ENCODE measurements at regions not wholly inside any gene's neighbourhood (a gene's known extent, or its start where the extent isn't known, plus 50 kb on each side); places are given as distances from the start of the nearest gene placed in this dataset.

DNA sequence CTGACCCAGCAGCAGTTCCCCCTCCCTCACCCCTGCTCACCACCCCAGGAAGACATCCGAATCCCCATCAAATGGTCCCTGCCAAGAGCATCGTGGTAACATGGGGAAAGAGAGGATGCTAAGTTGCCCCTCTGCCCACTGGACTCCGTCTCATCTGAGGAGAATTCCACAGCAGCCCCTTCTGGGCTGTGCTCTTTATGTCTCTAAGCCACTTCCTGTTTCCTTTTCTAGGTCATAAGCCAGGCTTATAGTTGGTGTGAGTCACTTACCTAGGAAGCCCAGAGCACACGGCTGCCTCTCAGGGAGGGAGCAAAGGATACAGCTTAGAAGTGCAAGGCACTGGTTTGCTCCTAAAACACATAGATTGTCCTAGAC, 76.0 kb downstream of the VCPKMT start:
- H3K4me3 ChIP-seq (ENCODE audit: low read depth, low read length), result no peak overlapping the region

DNA sequence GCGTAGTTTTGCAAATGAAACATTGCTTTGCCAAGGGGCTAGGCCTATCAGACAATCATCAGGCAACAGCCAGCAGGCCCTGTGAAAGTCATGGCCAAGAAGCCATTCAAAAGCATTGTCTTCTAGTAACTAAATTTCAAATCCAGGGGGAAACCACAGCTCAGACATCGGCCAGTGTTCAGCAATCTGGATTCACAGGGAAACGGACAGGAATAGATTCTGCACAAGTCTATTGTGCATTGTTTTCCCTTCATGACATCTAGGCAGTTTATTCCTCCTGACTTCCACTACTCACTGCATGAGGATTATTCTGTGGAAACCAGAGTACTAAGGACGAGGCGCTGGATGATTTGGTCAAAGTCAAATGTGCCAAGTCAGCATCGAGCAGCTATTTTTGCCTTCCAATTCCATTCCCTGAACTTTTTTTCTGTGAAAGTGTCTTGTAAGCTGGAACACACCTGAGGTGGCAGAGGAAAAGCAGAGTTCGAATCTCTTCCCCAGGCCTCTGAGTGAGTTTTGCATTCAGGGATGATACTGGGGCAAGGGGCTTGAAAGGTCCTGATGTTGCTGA, 75.4 kb downstream of the VCPKMT start:
- no peak overlapping the region for H3K4me3 ChIP-seq (ENCODE audit: low read depth, low read length)
- TF ChIP-seq, protein P1, sequence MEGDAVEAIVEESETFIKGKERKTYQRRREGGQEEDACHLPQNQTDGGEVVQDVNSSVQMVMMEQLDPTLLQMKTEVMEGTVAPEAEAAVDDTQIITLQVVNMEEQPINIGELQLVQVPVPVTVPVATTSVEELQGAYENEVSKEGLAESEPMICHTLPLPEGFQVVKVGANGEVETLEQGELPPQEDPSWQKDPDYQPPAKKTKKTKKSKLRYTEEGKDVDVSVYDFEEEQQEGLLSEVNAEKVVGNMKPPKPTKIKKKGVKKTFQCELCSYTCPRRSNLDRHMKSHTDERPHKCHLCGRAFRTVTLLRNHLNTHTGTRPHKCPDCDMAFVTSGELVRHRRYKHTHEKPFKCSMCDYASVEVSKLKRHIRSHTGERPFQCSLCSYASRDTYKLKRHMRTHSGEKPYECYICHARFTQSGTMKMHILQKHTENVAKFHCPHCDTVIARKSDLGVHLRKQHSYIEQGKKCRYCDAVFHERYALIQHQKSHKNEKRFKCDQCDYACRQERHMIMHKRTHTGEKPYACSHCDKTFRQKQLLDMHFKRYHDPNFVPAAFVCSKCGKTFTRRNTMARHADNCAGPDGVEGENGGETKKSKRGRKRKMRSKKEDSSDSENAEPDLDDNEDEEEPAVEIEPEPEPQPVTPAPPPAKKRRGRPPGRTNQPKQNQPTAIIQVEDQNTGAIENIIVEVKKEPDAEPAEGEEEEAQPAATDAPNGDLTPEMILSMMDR (IDR thresholded peaks at IDR 0.05; ENCODE audit: low read depth, low read length), result no peak

More for the DNA sequence above, 76.0 kb downstream of the VCPKMT start:
- TF ChIP-seq, protein P1 (IDR thresholded peaks at IDR 0.05; ENCODE audit: low read depth, low read length), result no peak

DNA sequence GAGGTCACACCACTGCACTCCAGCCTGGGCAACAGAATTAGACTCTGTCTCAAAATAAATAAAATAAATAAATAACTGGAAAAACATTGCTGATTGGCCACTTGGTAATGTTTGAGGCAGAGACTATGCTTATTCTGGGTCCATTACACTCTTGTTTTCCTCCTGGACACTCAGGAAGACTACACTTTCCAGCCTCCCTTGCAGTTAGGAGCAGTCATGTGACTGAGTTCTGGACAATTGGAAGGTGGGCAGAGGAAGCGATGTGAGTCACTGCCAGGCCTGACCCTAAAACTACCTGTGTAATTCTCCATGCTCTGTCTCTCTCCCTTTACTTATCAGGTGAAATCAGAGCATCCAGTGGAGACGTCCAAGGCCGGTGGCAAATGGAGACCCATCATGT, 74.4 kb downstream of the VCPKMT start:
- TF ChIP-seq, protein P1 (IDR thresholded peaks at IDR 0.05; ENCODE audit: low read depth, low read length), result no peak
- H3K4me3 ChIP-seq (ENCODE audit: low read depth, low read length), result no peak overlapping the region

DNA sequence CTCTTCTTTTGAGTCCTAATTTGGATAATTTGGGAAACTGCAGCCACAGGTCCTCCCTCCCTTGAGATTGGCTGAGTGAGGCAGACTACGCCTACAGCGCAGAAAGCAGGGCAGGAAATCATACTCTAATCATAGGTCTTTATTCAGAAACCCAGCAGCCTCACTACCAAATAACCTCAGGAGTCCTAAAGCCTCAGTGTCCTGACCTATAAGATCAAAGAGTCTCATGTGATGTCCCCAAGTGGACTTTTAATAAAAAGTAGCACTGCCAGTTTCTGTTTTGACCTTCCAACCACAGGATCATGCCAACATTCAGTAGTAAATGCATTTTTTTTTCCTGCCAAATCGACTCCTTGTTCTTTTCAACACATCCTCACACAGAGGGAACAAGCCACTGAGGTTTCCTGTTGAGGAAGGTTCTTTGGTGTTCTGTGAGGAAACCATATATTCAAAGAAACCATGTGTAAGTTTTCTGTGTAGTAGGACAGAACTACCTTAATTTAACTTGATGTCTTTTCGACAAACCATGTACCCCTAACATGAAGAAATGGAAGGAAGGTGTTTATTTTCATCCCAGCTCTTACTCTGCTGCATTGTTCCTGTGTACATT, 72.2 kb downstream of the VCPKMT start:
- TF ChIP-seq, protein P1 (IDR thresholded peaks at IDR 0.05; ENCODE audit: low read depth, low read length), result no peak
- no peak overlapping the region for H3K4me3 ChIP-seq (ENCODE audit: low read depth, low read length)

DNA sequence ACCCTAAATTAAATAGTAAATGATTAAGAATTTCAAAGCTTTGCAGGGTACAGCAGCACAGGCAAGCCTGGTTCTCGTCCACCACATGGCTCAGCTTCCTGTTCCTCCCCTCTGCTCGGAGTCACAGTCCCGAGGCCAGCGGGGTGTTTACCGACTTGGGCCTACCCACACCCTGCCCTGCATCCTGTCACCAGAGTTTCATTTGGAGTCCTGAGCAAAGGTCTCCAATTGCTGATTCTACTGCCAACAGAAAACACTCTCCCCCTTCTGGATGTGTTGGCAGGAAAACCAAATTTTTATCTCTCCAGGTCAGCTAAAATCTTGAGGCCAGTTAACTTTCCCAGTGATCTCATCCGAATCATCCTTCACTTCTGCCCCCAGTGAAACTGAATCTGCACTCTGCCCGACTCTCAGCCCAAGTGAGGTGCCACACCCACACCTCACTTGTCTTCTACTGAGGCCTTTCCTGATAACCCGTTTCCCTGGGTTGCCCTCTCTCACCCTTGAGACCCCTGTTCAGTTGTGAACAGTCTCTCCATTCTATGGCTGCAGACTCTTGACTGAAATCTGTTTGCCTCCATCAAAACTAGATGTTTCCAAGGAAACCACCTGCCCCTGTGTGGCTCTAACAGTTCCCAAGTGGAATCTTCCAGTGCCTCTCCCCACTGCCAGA, 71.2 kb downstream of the VCPKMT start:
- TF ChIP-seq, protein P1 (IDR thresholded peaks at IDR 0.05; ENCODE audit: low read depth, low read length), result no peak
- H3K4me3 ChIP-seq (ENCODE audit: low read depth, low read length), result no peak overlapping the region

DNA sequence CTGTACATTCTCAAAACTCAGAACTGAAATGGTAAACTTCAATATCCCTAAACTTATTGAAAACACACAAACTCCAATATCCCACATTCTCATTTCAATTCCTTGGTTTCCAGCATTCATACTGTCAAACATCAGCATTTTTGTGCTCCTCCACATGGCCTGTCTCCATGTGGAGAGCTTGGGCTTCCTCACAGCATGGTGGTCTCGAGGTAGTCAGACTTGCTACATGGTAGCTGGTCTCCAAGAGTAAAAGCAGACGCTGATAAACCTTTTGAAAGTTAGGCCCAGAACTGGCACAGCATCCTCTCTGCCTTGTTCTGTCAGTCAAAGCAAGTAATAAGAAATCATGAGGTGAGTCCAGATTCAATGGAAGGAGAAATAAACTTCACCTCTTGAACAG, 70.5 kb downstream of the VCPKMT start:
- no peak overlapping the region for H3K4me3 ChIP-seq (ENCODE audit: low read depth, low read length)
- TF ChIP-seq, protein P1 (IDR thresholded peaks at IDR 0.05; ENCODE audit: low read depth, low read length), result no peak

DNA sequence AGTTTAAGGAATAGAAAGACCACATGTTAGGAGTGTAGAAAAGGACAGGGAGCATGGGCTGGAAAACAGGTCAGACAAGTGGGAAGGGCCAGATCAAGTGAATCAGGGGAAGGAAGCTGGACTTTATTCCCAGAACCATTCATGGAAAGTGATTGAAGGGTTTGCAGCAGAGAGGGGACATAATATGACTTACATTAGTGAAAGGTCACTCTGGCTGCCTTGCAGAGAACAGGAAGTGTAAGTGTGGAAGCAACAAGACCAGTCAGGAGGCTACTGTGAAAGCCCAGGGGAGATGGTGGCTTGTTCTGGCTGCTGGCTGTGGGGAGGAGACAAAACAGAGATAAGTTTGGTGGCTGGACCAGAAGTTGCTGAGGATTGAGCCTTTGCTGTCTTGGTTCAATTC, 69.1 kb downstream of the VCPKMT start:
- H3K4me3 ChIP-seq (ENCODE audit: low read depth, low read length), result no peak overlapping the region
- TF ChIP-seq, protein P1 (IDR thresholded peaks at IDR 0.05; ENCODE audit: low read depth, low read length), result no peak

All from WI38 (cell line).